GM12878 (cell line): ENCODE measurements at regions not wholly inside any gene's neighbourhood (a gene's known extent, or its start where the extent isn't known, plus 50 kb on each side); places are given as distances from the start of the nearest gene placed in this dataset.

Source experiments
- JUND ChIP-seq: IDR thresholded peaks from 2 replicates; pipeline ENCODE4 v1.6.1; 2012; ENCODE audit warnings: low read depth, mild to moderate bottlenecking, low read length, improper control_type of control experiment, moderate library complexity
- KAT2A ChIP-seq: conservative IDR thresholded peaks from 2 replicates; pipeline ENCODE4 v1.6.1; 2011; ENCODE audit warnings: low read depth, low read length; ENCODE audit not compliant: control insufficient read depth
- POU2F2 ChIP-seq: IDR thresholded peaks from 3 replicates; pipeline ENCODE4 v1.6.1; 2011; ENCODE audit warnings: low read depth, mild to moderate bottlenecking, low read length, borderline replicate concordance
- RBBP5 ChIP-seq: fragments of 200-600 bp; sonication (generic); conservative IDR thresholded peaks from 2 replicates; pipeline ENCODE4 v1.6.1; 2016
- TBL1XR1 ChIP-seq: IDR thresholded peaks from 2 replicates; pipeline ENCODE4 v1.6.1; 2012; ENCODE audit warnings: low read depth, low read length, improper control_type of control experiment
- ZBED1 ChIP-seq: IDR thresholded peaks from 2 replicates; pipeline ENCODE4 v1.6.1; 2016; ENCODE audit warnings: borderline replicate concordance
- TF ChIP-seq, protein P1 (sequence below): fragments of 450-650 bp; formaldehyde crosslinking; IDR thresholded peaks from 2 replicates; pipeline ENCODE4 v1.4.0; 2020; ENCODE audit warnings: mild to moderate bottlenecking, moderate library complexity
- TF ChIP-seq, protein P2 (sequence below): fragments of 450-650 bp; IDR thresholded peaks from 2 replicates; pipeline ENCODE4 v1.6.1; 2016; ENCODE audit warnings: mild to moderate bottlenecking, moderate library complexity, borderline replicate concordance

- TF ChIP-seq, protein P1, sequence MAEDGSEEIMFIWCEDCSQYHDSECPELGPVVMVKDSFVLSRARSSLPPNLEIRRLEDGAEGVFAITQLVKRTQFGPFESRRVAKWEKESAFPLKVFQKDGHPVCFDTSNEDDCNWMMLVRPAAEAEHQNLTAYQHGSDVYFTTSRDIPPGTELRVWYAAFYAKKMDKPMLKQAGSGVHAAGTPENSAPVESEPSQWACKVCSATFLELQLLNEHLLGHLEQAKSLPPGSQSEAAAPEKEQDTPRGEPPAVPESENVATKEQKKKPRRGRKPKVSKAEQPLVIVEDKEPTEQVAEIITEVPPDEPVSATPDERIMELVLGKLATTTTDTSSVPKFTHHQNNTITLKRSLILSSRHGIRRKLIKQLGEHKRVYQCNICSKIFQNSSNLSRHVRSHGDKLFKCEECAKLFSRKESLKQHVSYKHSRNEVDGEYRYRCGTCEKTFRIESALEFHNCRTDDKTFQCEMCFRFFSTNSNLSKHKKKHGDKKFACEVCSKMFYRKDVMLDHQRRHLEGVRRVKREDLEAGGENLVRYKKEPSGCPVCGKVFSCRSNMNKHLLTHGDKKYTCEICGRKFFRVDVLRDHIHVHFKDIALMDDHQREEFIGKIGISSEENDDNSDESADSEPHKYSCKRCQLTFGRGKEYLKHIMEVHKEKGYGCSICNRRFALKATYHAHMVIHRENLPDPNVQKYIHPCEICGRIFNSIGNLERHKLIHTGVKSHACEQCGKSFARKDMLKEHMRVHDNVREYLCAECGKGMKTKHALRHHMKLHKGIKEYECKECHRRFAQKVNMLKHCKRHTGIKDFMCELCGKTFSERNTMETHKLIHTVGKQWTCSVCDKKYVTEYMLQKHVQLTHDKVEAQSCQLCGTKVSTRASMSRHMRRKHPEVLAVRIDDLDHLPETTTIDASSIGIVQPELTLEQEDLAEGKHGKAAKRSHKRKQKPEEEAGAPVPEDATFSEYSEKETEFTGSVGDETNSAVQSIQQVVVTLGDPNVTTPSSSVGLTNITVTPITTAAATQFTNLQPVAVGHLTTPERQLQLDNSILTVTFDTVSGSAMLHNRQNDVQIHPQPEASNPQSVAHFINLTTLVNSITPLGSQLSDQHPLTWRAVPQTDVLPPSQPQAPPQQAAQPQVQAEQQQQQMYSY (CRISPR knock-in tag): no peak
- TF ChIP-seq KAT2A (no peak), RBBP5 (no peak), POU2F2 (no peak), TBL1XR1 (no peak), ZBED1 (no peak), JUND (no peak)
- TF ChIP-seq, protein P2, sequence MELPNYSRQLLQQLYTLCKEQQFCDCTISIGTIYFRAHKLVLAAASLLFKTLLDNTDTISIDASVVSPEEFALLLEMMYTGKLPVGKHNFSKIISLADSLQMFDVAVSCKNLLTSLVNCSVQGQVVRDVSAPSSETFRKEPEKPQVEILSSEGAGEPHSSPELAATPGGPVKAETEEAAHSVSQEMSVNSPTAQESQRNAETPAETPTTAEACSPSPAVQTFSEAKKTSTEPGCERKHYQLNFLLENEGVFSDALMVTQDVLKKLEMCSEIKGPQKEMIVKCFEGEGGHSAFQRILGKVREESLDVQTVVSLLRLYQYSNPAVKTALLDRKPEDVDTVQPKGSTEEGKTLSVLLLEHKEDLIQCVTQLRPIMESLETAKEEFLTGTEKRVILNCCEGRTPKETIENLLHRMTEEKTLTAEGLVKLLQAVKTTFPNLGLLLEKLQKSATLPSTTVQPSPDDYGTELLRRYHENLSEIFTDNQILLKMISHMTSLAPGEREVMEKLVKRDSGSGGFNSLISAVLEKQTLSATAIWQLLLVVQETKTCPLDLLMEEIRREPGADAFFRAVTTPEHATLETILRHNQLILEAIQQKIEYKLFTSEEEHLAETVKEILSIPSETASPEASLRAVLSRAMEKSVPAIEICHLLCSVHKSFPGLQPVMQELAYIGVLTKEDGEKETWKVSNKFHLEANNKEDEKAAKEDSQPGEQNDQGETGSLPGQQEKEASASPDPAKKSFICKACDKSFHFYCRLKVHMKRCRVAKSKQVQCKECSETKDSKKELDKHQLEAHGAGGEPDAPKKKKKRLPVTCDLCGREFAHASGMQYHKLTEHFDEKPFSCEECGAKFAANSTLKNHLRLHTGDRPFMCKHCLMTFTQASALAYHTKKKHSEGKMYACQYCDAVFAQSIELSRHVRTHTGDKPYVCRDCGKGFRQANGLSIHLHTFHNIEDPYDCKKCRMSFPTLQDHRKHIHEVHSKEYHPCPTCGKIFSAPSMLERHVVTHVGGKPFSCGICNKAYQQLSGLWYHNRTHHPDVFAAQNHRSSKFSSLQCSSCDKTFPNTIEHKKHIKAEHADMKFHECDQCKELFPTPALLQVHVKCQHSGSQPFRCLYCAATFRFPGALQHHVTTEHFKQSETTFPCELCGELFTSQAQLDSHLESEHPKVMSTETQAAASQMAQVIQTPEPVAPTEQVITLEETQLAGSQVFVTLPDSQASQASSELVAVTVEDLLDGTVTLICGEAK: no peak
- TF ChIP-seq, all 136 proteins: peak for 0
Observed at GRCh38 chr16:76071690-76072089, 205.5 kb upstream of the CNTNAP4 start (continued).
